Heart right ventricle (tissue), 16 donors: ENCODE measurements at regions not wholly inside any gene's neighbourhood (a gene's known extent, or its start where the extent isn't known, plus 50 kb on each side); places are given as distances from the start of the nearest gene placed in this dataset.

Experiments used
- ATAC-seq, 8 donors: fragments of 200-7000 bp; cut with Tn5 transposase; one replicate each; pipeline ENCODE4 v1.9.1; 2020; ENCODE audit warnings: mild to moderate bottlenecking in 8 of 8, moderate library complexity in 8 of 8, moderate number of reproducible peaks in 1 of 8
- DNase-seq, 2 donors: peaks; one replicate each; pipeline ENCODE4 v3.0.0-alpha.2; 2020
- H3K27ac ChIP-seq, 10 donors: fragments of 200-600 bp; sonication (generic) in 2 of 10; one replicate each; pipeline versions ENCODE4 v1.5.0 to v1.8.0; 2020 to 2022; ENCODE audit warnings: mild to moderate bottlenecking in 3 of 10
- H3K27me3 ChIP-seq, 7 donors: fragments of 200-600 bp; one replicate each; pipeline ENCODE4 v1.8.0; 2021 to 2022; ENCODE audit warnings: mild to moderate bottlenecking in 2 of 7
- H3K36me3 ChIP-seq, 9 donors: fragments of 200-600 bp; sonication (generic) in 1 of 9; one replicate each; pipeline versions ENCODE4 v1.5.0 to v1.8.0; 2020 to 2022; ENCODE audit warnings: mild to moderate bottlenecking in 2 of 9
- H3K4me1 ChIP-seq, 9 donors: fragments of 200-600 bp; sonication (generic) in 1 of 9; one replicate each; pipeline versions ENCODE4 v1.5.0 to v1.8.0; 2020 to 2022; ENCODE audit warnings: mild to moderate bottlenecking in 4 of 9
- H3K4me3 ChIP-seq, 10 donors: fragments of 200-600 bp; sonication (generic) in 2 of 10; one replicate each; pipeline versions ENCODE4 v1.5.0 to v1.8.0; 2020 to 2022; ENCODE audit warnings: mild to moderate bottlenecking in 7 of 10, moderate library complexity in 2 of 10
- H3K9me3 ChIP-seq, 11 donors: fragments of 200-600 bp in 10 of 11; sonication (generic) in 2 of 11; one replicate each; pipeline versions ENCODE4 v1.5.0 to v1.8.0; 2013 to 2022; ENCODE audit warnings: mild to moderate bottlenecking in 2 of 11, control low read depth in 1 of 11, moderate library complexity in 1 of 11
- CTCF ChIP-seq, 9 donors: fragments of 200-600 bp; sonication (generic) in 2 of 9; IDR thresholded peaks; one replicate each; pipeline versions ENCODE4 v1.5.0 to v1.8.0; 2021 to 2022; ENCODE audit warnings: antibody characterized with exemption in 9 of 9, mild to moderate bottlenecking in 5 of 9, moderate library complexity in 1 of 9
- WGBS, 2 donors: extraction: QIAGEN DNeasy Blood & Tissue Kit; methylation state at CpG; one replicate each; pipeline ENCODE4 v1.1.7; 2013; ENCODE audit warnings: inconsistent platforms in 1 of 2; 5-methylcytosine and 5-hydroxymethylcytosine counted together
- intact Hi-C, 10 donors: fragments of 100-400 bp; cut with DNase I; formaldehyde crosslinking; loops; one replicate each; pipeline versions ENCODE4 v1.11.1 to v1.14.2; 2022
- donor health status: Arrhythmogenic right ventricular cardiomyopathy.
- donor health status: ischemic (EF 13 %, LVEDD 7.1; RV severe dilation, severe dysfunction).
- donor health status: healthy with polysubstance abuse.
- donor health status: DM: no; HTN: yes; CAD: no.
- donor health status: DM: no; HTN: no; CAD: no.
- donor health status: ischemic (EF 25% LVEDD 6.9; RV normal size, moderate dysfunction).
- donor health status: ischemic (EF 25% LVEDD 5.7; RV mildly dilated, moderate dysfunction).
- donor health status: healthy.
- donor health status: DM: yes; HTN: yes; CAD: no.
- donor health status: Ischemic cardiomyopathy.
- donor health status: ischemic (EF 35%, LVEDD 5.7; RV mildly dilated, moderate dysfunction).
- donor health status: nonischemic (EF 11% LVEDD 7.7; RV severe dilation, severe dysfunction).
- donor health status: DM: yes; HTN: yes; CAD: no.
- donor health status: PGD.
- donor health status: ischemic (EF 29% LVEDD 5.4; RV normal size, mild dysfunction).
- donor health status: nonischemic (EF 23%, LVEDD 6.1; RV moderate dilation, normal function).

- Histone ChIP-seq H3K9me3 (no peaks in the 10 kb centered on the region), H3K27ac (peak overlapping the region in 2 of 10 donors; percentile 31 to 37), H3K4me1 (peaks cover 0 to 29% (median 0%) of the 10 kb centered on the region in 9 donors), H3K4me3 (no peak overlapping the region), H3K27me3 (no peaks in the 10 kb centered on the region), H3K36me3 (no peaks in the 10 kb centered on the region)
- intact Hi-C loops: loop anchor here in 4 of 10 donors (5.0 to 10.0 kb wide), 2 partner anchors 338 to 340 kb away; no protein-coding TSS in a partner anchor
- ATAC-seq: no peak
- WGBS, 2 donors: 75 to 77% methylated on average over 3 of the region's 3 CpGs
- no peak for TF ChIP-seq CTCF (IDR thresholded peaks at IDR 0.05)
- no peak for DNase-seq
Observed at GRCh38 chr10:59582780-59583179, 126.9 kb downstream of the SLC16A9 start.

GRCh38 chr10:59582058-59582457, 127.6 kb downstream of the SLC16A9 start:
- peak in 1 of 2 donors; percentile 35 for DNase-seq
- Histone ChIP-seq H3K36me3 (no peaks in the 10 kb centered on the region), H3K9me3 (no peaks in the 10 kb centered on the region), H3K27ac (peak overlapping the region in 3 of 10 donors; percentile 23 to 37 (median 31)), H3K4me3 (no peak overlapping the region), H3K27me3 (no peaks in the 10 kb centered on the region), H3K4me1 (peaks cover 0 to 29% (median 0%) of the 10 kb centered on the region in 9 donors)
- ATAC-seq: peak in 7 of 8 donors; percentile 39 to 74 (median 57)
- WGBS, 2 donors: 45 to 59% methylated on average over 3 of the region's 3 CpGs
- TF ChIP-seq CTCF (IDR thresholded peaks at IDR 0.05): no peak
- intact Hi-C loops: loop anchor here in 4 of 10 donors (5.0 to 10.0 kb wide), 2 partner anchors 337 to 340 kb away; no protein-coding TSS in a partner anchor

- DNase-seq (no peak), ATAC-seq (peak in 5 of 8 donors; percentile 54 to 59 (median 56))
- no peaks in the 10 kb centered on the region for H3K36me3 ChIP-seq
- H3K4me3 ChIP-seq: no peak overlapping the region
- 34 to 40% methylated on average over 3 of the region's 3 CpGs for WGBS, 2 donors
- intact Hi-C loops: loop anchor here in 8 of 10 donors (2.0 to 10.0 kb wide), 4 partner anchors 335 to 345 kb away; no protein-coding TSS in a partner anchor
- H3K4me1 ChIP-seq: peaks cover 0 to 29% (median 0%) of the 10 kb centered on the region in 9 donors
- no peaks in the 10 kb centered on the region for H3K27me3 ChIP-seq
- H3K9me3 ChIP-seq: no peaks in the 10 kb centered on the region
- TF ChIP-seq CTCF (IDR thresholded peaks at IDR 0.05): peak; percentile 4 to 79 (median 52)
- H3K27ac ChIP-seq: peak overlapping the region in 3 of 10 donors; percentile 11 to 35 (median 24)
Observed at GRCh38 chr10:59580026-59580863, 129.4 kb downstream of the SLC16A9 start.

GRCh38 chr10:59578741-59579140, 130.9 kb downstream of the SLC16A9 start:
- 92 to 95% methylated on average over 4 of the region's 4 CpGs for WGBS, 2 donors
- Histone ChIP-seq H3K27ac (no peak overlapping the region), H3K36me3 (no peaks in the 10 kb centered on the region), H3K4me1 (peaks cover 0 to 29% (median 0%) of the 10 kb centered on the region in 9 donors), H3K9me3 (no peaks in the 10 kb centered on the region), H3K27me3 (no peaks in the 10 kb centered on the region), H3K4me3 (no peak overlapping the region)
- ATAC-seq: no peak
- TF ChIP-seq CTCF (IDR thresholded peaks at IDR 0.05): no peak
- intact Hi-C loops: loop anchor here in 3 of 10 donors (2.0 to 10.0 kb wide), 3 partner anchors 336 to 624 kb away; no protein-coding TSS in a partner anchor
- DNase-seq: no peak
